ENCODE measurements at regions not wholly inside any gene's neighbourhood (a gene's known extent, or its start where the extent isn't known, plus 50 kb on each side); places are given as distances from the start of the nearest gene placed in this dataset.
A peak's percentile ranks its signal among the peaks of the same experiment; 100 is the strongest.

GRCh38 chr2:129705085-129705484, 274.4 kb upstream of the RAB6C start:
- no peaks in the 10 kb centered on the region for H3K27me3 ChIP-seq
- H3K4me1 ChIP-seq = no peaks in the 10 kb centered on the region
- intact Hi-C loops (cut with DNase I) = no loop called here
- no peak overlapping the region for H3K4me3 ChIP-seq
- DNase-seq = no peak
- H3K9me3 ChIP-seq = no peaks in the 10 kb centered on the region
- no peaks in the 10 kb centered on the region for H3K36me3 ChIP-seq
- no peak overlapping the region for H3K27ac ChIP-seq
- ATAC-seq = no peak
- TF ChIP-seq CTCF (IDR thresholded peaks at IDR 0.05) = no peak

GRCh38 chr2:129707800-129708199, 271.7 kb upstream of the RAB6C start:
- Histone ChIP-seq H3K4me3 (no peak overlapping the region), H3K27me3 (no peaks in the 10 kb centered on the region), H3K27ac (no peak overlapping the region), H3K4me1 (no peaks in the 10 kb centered on the region), H3K9me3 (no peaks in the 10 kb centered on the region), H3K36me3 (no peaks in the 10 kb centered on the region)
- no peak for ATAC-seq
- intact Hi-C loops (cut with DNase I) = no loop called here
- no peak for DNase-seq
- TF ChIP-seq CTCF (IDR thresholded peaks at IDR 0.05) = no peak

- H3K4me1 ChIP-seq = no peaks in the 10 kb centered on the region
- DNase-seq (no peak), ATAC-seq (peak; percentile 16)
- no peak overlapping the region for H3K27ac ChIP-seq
- TF ChIP-seq CTCF (IDR thresholded peaks at IDR 0.05) = no peak
- intact Hi-C loops (cut with DNase I) = no loop called here
- H3K4me3 ChIP-seq = no peak overlapping the region
- no peaks in the 10 kb centered on the region for H3K36me3 ChIP-seq
- H3K27me3 ChIP-seq = no peaks in the 10 kb centered on the region
- no peaks in the 10 kb centered on the region for H3K9me3 ChIP-seq
Measured at GRCh38 chr2:129708221-129708967, 271.1 kb upstream of the RAB6C start.

- no peak overlapping the region for H3K27ac ChIP-seq
- ATAC-seq = no peak
Measured at GRCh38 chr2:129709001-129709955, 270.2 kb upstream of the RAB6C start.

More at GRCh38 chr2:129709001-129709955, 270.2 kb upstream of the RAB6C start:
- no peaks in the 10 kb centered on the region for H3K27me3 ChIP-seq
- H3K4me1 ChIP-seq = no peaks in the 10 kb centered on the region
- TF ChIP-seq CTCF (IDR thresholded peaks at IDR 0.05) = no peak
- H3K4me3 ChIP-seq = no peak overlapping the region
- no peaks in the 10 kb centered on the region for H3K9me3 ChIP-seq
- H3K36me3 ChIP-seq = no peaks in the 10 kb centered on the region
- intact Hi-C loops (cut with DNase I) = no loop called here
- DNase-seq = no peak
